ENCODE measurements at regions not wholly inside any gene's neighbourhood (a gene's known extent, or its start where the extent isn't known, plus 50 kb on each side); places are given as distances from the start of the nearest gene placed in this dataset.
"Not testable (repeated sequence)": the region's sequence is repeated elsewhere in the genome, so short reads cannot be mapped to it uniquely, and the experiment has no call there.

DNA sequence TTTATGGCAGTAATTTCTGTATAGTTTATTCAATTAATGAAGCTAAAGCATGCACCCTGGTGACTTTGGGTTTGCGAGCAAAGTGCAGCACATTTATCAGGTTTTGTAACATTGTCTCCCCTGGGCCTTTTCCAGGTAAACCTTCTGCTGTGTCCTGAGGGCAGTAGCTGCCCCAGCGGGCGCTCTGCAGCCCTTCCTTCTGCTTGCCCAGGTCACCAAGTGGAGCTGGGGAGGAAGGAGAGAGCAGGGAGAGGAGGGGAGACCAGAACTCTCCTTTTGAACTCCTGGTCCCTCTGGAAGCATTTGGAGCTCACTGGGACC lies 145.6 kb downstream of the DLL1 start:
- no peak for DNase-seq (ENCODE audit: extremely low spot score)

DNA sequence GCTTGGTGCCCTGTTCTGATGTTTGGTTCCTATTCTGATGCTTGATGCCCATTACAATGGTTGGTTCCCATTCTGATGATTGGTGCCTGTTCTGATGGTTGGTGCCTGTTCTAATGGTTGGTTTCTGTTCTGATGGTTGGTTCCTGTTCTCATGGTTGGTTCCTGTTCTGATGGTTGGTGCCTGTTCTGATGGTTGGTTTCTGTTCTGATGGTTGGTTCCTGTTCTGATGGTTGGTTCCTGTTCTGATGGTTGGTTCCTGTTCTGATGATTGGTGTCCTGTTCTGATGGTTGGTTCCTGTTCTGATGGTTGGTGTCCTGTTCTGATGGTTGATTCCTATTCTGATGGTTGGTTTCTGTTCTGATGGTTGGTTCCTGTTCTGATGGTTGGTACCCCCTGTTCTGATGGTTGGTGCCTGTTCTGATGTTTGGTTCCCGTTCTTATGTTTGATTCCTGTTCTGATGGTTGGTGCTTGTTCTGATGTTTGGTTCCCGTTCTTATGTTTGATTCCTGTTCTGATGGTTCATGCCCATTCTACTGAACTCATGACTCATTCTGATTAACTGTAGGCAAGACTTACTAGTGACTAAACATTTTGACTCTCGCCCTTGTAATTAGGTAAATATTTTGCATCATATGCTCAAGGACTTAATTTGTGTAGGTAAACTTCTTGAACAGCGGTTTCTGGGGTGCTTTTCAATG lies 146.2 kb downstream of the DLL1 start:
- Histone ChIP-seq H3K4me3 (no peak overlapping the region), H3K27ac (replicated peaks in 1 of 4) (no peak overlapping the region), H3K27me3 (peaks cover 0 to 5% (median 0%) of the 10 kb centered on the region in 4 donors), H3K4me1 (peaks cover 5 to 16% (median 12%) of the 10 kb centered on the region in 4 donors), H3K36me3 (no peaks in the 10 kb centered on the region), H3K9me3 (peaks cover 0 to 2% (median 0%) of the 10 kb centered on the region in 4 donors)
- intact Hi-C loops (cut with DNase I): no loop called here
- DNase-seq (ENCODE audit: extremely low spot score): no peak
- WGBS: 80% methylated on average over 4 of the region's 4 CpGs
- TF ChIP-seq POLR2AphosphoS5 (IDR thresholded peaks at IDR 0.05) (no peak), EP300 (IDR thresholded peaks at IDR 0.05) (no peak), POLR2A (IDR thresholded peaks at IDR 0.05; ENCODE audit: low read depth) (no peak)
- TF ChIP-seq, protein P1, sequence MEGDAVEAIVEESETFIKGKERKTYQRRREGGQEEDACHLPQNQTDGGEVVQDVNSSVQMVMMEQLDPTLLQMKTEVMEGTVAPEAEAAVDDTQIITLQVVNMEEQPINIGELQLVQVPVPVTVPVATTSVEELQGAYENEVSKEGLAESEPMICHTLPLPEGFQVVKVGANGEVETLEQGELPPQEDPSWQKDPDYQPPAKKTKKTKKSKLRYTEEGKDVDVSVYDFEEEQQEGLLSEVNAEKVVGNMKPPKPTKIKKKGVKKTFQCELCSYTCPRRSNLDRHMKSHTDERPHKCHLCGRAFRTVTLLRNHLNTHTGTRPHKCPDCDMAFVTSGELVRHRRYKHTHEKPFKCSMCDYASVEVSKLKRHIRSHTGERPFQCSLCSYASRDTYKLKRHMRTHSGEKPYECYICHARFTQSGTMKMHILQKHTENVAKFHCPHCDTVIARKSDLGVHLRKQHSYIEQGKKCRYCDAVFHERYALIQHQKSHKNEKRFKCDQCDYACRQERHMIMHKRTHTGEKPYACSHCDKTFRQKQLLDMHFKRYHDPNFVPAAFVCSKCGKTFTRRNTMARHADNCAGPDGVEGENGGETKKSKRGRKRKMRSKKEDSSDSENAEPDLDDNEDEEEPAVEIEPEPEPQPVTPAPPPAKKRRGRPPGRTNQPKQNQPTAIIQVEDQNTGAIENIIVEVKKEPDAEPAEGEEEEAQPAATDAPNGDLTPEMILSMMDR (IDR thresholded peaks at IDR 0.05): no peak

More for the DNA sequence above, 145.6 kb downstream of the DLL1 start:
- H3K27ac ChIP-seq (replicated peaks in 1 of 4): no peak overlapping the region
- peaks cover 0 to 5% (median 0%) of the 10 kb centered on the region in 4 donors for H3K27me3 ChIP-seq
- TF ChIP-seq POLR2A (IDR thresholded peaks at IDR 0.05; ENCODE audit: low read depth): no peak
- TF ChIP-seq, protein P1 (IDR thresholded peaks at IDR 0.05): no peak
- no peak for TF ChIP-seq POLR2AphosphoS5 (IDR thresholded peaks at IDR 0.05)
- TF ChIP-seq EP300 (IDR thresholded peaks at IDR 0.05): no peak
- intact Hi-C loops (cut with DNase I): no loop called here
- peaks cover 5 to 16% (median 12%) of the 10 kb centered on the region in 4 donors for H3K4me1 ChIP-seq
- no peaks in the 10 kb centered on the region for H3K36me3 ChIP-seq
- WGBS: 97% methylated on average over 3 of the region's 3 CpGs
- H3K4me3 ChIP-seq: no peak overlapping the region
- peaks cover 0 to 2% (median 0%) of the 10 kb centered on the region in 4 donors for H3K9me3 ChIP-seq

DNA sequence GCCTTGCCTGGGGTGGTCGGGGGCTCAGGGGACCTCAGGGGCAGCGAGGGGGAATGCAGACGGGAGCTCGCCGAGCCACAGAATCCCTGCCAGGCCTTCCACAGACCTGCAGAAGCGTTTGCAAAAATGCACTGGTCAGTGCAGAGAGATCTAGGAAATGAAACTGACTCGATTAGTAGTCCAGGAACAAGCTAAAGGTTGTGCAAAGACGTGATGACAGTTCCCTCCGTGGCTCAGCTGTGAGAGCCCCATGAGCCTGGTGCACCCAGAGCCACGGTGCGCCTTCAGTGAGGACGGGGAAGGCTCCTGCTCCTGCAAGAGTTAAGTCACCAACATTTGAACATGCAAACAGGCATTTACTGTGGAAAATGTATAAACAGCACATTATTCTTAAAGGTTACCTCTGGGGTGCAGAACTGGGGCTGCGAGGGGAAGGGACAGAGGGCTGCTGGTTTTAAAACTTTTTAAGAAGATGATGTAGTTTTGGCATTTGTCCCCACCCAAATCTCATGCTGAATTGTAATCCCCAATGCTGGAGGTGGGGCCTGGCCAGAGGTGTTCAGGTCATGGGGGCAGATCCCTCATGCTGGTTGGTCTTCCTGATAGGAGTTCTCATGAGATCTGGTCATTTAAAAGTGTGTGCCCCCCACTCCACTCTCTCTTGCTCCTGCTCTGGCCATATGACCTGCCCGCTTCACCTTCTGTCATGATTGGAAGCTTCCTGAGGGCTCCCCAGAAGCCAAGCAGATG lies 147.3 kb downstream of the DLL1 start:
- Histone ChIP-seq H3K4me1 (peaks cover 5 to 16% (median 12%) of the 10 kb centered on the region in 4 donors), H3K9me3 (peaks cover 0 to 2% (median 0%) of the 10 kb centered on the region in 4 donors), H3K4me3 (no peak overlapping the region), H3K27ac (replicated peaks in 1 of 4) (no peak overlapping the region), H3K36me3 (no peaks in the 10 kb centered on the region), H3K27me3 (peaks cover 0 to 5% (median 0%) of the 10 kb centered on the region in 4 donors)
- TF ChIP-seq, protein P1 (IDR thresholded peaks at IDR 0.05): no peak
- TF ChIP-seq POLR2A (IDR thresholded peaks at IDR 0.05; ENCODE audit: low read depth): no peak
- no peak for TF ChIP-seq EP300 (IDR thresholded peaks at IDR 0.05)
- no peak for TF ChIP-seq POLR2AphosphoS5 (IDR thresholded peaks at IDR 0.05)
- intact Hi-C loops (cut with DNase I): no loop called here
- no peak for DNase-seq (ENCODE audit: extremely low spot score)
- WGBS: 55% methylated on average over 11 of the region's 14 CpGs

DNA sequence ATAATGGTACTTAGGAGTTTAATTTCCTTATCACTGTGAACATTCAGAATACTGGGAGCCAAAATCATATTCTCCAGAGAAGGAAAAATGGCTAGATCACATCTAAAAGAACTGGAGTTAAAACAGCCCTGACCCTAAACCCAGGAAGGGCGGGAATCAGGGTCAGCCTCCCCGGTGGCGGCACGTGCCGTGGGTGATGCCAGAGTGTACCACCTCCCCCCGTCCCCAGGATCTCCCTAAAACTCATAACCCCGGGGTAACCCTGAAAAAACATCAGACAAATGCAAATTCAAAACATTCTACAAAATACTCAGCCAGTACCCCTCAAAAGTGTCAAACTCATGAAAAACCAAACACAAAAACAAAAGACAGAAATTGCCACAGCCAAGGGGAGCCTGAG lies 148.3 kb downstream of the DLL1 start:
- peaks cover 6 to 14% (median 12%) of the 10 kb centered on the region in 4 donors for H3K4me1 ChIP-seq
- H3K27me3 ChIP-seq: peaks cover 0 to 5% (median 0%) of the 10 kb centered on the region in 4 donors
- DNase-seq (ENCODE audit: extremely low spot score): no peak
- TF ChIP-seq POLR2AphosphoS5 (IDR thresholded peaks at IDR 0.05) (no peak), EP300 (IDR thresholded peaks at IDR 0.05) (no peak), POLR2A (IDR thresholded peaks at IDR 0.05; ENCODE audit: low read depth) (no peak)
- TF ChIP-seq, protein P1 (IDR thresholded peaks at IDR 0.05): no peak
- no peak overlapping the region for H3K4me3 ChIP-seq
- intact Hi-C loops (cut with DNase I): no loop called here
- H3K27ac ChIP-seq (replicated peaks in 1 of 4): no peak overlapping the region
- no peaks in the 10 kb centered on the region for H3K36me3 ChIP-seq
- peaks cover 0 to 2% (median 0%) of the 10 kb centered on the region in 4 donors for H3K9me3 ChIP-seq
- 92% methylated on average over 7 of the region's 7 CpGs for WGBS

DNA sequence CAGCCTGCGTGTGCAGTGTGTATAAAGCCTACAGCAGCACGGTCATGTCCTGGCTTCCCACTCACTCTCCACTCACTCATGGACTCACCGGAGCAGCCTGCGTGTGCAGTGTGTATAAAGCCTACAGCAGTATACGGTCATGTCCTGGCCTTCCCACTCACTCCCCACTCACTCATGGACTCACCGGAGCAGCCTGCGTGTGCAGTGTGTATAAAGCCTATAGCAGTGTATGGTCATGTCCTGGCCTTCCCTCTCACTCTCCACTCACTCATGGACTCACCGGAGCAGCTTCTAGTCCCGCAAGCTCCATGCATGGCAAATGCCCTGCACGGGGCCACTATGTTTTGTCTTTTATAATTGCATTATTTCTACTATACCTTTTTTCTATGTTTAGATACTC lies 149.8 kb downstream of the DLL1 start:
- H3K27ac ChIP-seq (replicated peaks in 1 of 4); DNase-seq (ENCODE audit: extremely low spot score); H3K4me3 ChIP-seq; H3K27me3 ChIP-seq; intact Hi-C loops (cut with DNase I); H3K9me3 ChIP-seq; H3K36me3 ChIP-seq: not testable (repeated sequence)
- H3K4me1 ChIP-seq: peaks cover 3 to 17% (median 13%) of the 10 kb centered on the region in 4 donors
- 90% methylated on average over 10 of the region's 10 CpGs for WGBS

All from esophagus muscularis mucosa (tissue), 4 donors.